Right lobe of liver (tissue), 6 donors: ENCODE measurements at regions not wholly inside any gene's neighbourhood (a gene's known extent, or its start where the extent isn't known, plus 50 kb on each side); places are given as distances from the start of the nearest gene placed in this dataset.
A peak's percentile ranks its signal among the peaks of the same experiment; 100 is the strongest.

Source experiments
- ATAC-seq, 4 donors: fragments of 200-7000 bp; cut with Tn5 transposase; one replicate each; pipeline ENCODE4 v1.9.1; 2020; ENCODE audit warnings: mild to moderate bottlenecking in 4 of 4, moderate library complexity in 4 of 4
- DNase-seq, 3 donors: peaks; one replicate each; pipeline ENCODE4 v3.0.0-alpha.2; 2020
- H3K27ac ChIP-seq, 3 donors: fragments of 200-600 bp; one replicate each; pipeline ENCODE4 v1.8.0; 2022
- H3K27me3 ChIP-seq, 2 donors: fragments of 200-600 bp; one replicate each; pipeline ENCODE4 v1.8.0; 2022
- H3K36me3 ChIP-seq, 4 donors: fragments of 200-600 bp; sonication (generic) in 1 of 4; one replicate each; pipeline versions ENCODE4 v1.5.1 to v1.8.0; 2017 to 2022; ENCODE audit warnings: control low read depth in 1 of 4
- H3K4me1 ChIP-seq, 4 donors: fragments of 200-600 bp; sonication (generic) in 1 of 4; one replicate each; pipeline versions ENCODE4 v1.5.1 to v1.8.0; 2017 to 2022; ENCODE audit warnings: control low read depth in 1 of 4
- H3K4me3 ChIP-seq, 3 donors: fragments of 200-600 bp; one replicate each; pipeline ENCODE4 v1.8.0; 2022
- H3K9me3 ChIP-seq, 4 donors: fragments of 200-600 bp; sonication (generic) in 1 of 4; one replicate each; pipeline versions ENCODE4 v1.5.1 to v1.8.0; 2017 to 2022; ENCODE audit warnings: control low read depth in 1 of 4
- POLR2A ChIP-seq: fragments of 450-650 bp; IDR thresholded peaks from one replicate; pipeline ENCODE4 v1.6.1; 2017; ENCODE audit warnings: antibody characterized with exemption, mild to moderate bottlenecking
- WGBS: methylation state at CpG from one replicate; pipeline ENCODE4 v1.1.6; 2018; ENCODE audit warnings: low coverage, low lambda C conversion rate; ENCODE audit not compliant: insufficient coverage; ENCODE audit errors: missing lambda C conversion rate; 5-methylcytosine and 5-hydroxymethylcytosine counted together
- intact Hi-C, 2 donors: fragments of 100-400 bp; cut with DNase I; formaldehyde crosslinking; loops; one replicate each; pipeline versions ENCODE4 v1.11.2 to v1.14.1; 2022
- TF ChIP-seq, protein P1 (sequence below), 4 donors: fragments of 200-600 bp in 3 of 4; fragments of 450-650 bp in 1 of 4; IDR thresholded peaks; one replicate each; pipeline versions ENCODE4 v1.5.1 to v1.8.0; 2016 to 2022; ENCODE audit warnings: antibody characterized with exemption in 4 of 4, mild to moderate bottlenecking in 2 of 4
- donor health status: DM: no; HTN: yes; CAD: no.
- donor health status: DM: no; HTN: no; CAD: no.
- donor health status: DM: no; HTN: no; CAD: no.
- donor health status: DM: no; HTN: yes; CAD: no.
- donor health status: DM: no; HTN: yes; CAD: no.

DNA sequence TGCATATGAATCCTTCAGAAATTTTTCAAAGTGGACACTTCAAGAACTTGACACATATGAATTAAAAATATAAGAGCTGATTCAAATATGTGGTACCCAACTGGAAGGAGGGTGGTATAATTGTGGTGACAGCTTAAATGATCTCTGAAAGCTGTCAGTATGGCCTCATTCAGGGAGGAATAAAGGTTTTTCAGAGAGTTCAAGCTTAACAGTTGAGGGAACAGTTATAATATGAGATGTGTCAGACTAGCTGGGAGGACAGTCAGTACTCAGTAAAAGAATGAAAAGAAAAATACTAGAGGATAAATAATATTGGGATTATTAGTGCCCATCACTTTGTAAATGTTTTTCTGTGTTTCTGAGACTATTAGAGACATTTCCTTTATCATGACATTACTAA is 277.5 kb downstream of the RASSF9 start:
- intact Hi-C loops = no loop called here
- H3K4me3 ChIP-seq = no peak overlapping the region
- no peaks in the 10 kb centered on the region for H3K27me3 ChIP-seq
- no peak for ATAC-seq
- no peak overlapping the region for H3K27ac ChIP-seq
- H3K9me3 ChIP-seq = no peaks in the 10 kb centered on the region
- no peaks in the 10 kb centered on the region for H3K36me3 ChIP-seq
- TF ChIP-seq POLR2A = no peak
- TF ChIP-seq, protein P1, sequence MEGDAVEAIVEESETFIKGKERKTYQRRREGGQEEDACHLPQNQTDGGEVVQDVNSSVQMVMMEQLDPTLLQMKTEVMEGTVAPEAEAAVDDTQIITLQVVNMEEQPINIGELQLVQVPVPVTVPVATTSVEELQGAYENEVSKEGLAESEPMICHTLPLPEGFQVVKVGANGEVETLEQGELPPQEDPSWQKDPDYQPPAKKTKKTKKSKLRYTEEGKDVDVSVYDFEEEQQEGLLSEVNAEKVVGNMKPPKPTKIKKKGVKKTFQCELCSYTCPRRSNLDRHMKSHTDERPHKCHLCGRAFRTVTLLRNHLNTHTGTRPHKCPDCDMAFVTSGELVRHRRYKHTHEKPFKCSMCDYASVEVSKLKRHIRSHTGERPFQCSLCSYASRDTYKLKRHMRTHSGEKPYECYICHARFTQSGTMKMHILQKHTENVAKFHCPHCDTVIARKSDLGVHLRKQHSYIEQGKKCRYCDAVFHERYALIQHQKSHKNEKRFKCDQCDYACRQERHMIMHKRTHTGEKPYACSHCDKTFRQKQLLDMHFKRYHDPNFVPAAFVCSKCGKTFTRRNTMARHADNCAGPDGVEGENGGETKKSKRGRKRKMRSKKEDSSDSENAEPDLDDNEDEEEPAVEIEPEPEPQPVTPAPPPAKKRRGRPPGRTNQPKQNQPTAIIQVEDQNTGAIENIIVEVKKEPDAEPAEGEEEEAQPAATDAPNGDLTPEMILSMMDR (IDR thresholded peaks at IDR 0.05) = no peak
- no peaks in the 10 kb centered on the region for H3K4me1 ChIP-seq
- no peak for DNase-seq

DNA sequence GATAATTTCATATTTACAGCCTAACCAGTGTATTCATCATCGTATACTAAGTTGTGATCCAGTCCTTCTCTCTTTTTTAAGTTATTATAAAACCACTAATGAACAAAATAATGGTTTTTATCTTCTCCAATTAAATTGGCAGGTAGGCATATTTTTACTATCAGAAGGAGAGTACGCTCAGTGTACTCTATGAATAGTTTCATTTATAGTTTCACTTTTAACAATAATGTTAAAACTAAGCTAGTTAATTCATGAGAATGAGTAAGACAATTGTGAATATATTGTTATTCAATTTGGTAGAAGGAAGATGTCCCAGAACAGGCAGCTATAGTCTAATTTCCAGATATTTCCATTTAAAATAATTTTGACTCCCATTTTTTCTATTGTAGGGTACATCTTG is 277.1 kb downstream of the RASSF9 start:
- no peak for ATAC-seq
- intact Hi-C loops = no loop called here
- Histone ChIP-seq H3K4me3 (no peak overlapping the region), H3K4me1 (no peaks in the 10 kb centered on the region), H3K27ac (no peak overlapping the region), H3K36me3 (no peaks in the 10 kb centered on the region), H3K27me3 (no peaks in the 10 kb centered on the region), H3K9me3 (no peaks in the 10 kb centered on the region)
- no peak for TF ChIP-seq POLR2A
- TF ChIP-seq, protein P1 (IDR thresholded peaks at IDR 0.05) = no peak
- 65% methylated on average over 2 of the region's 2 CpGs for WGBS
- DNase-seq = no peak

- Histone ChIP-seq H3K9me3 (no peaks in the 10 kb centered on the region), H3K27me3 (no peaks in the 10 kb centered on the region), H3K27ac (no peak overlapping the region), H3K36me3 (no peaks in the 10 kb centered on the region), H3K4me1 (no peaks in the 10 kb centered on the region), H3K4me3 (no peak overlapping the region)
- intact Hi-C loops = no loop called here
- ATAC-seq = peak in 1 of 4 donors; percentile 54
- no peak for DNase-seq
- TF ChIP-seq, protein P1 (IDR thresholded peaks at IDR 0.05) = no peak
- no peak for TF ChIP-seq POLR2A
Measured at GRCh38 chr12:85559536-85559935, 276.7 kb downstream of the RASSF9 start.

- no peak overlapping the region for H3K27ac ChIP-seq
- 42% methylated on average over 2 of the region's 2 CpGs for WGBS
- no peak for DNase-seq
- intact Hi-C loops = no loop called here
- H3K4me3 ChIP-seq = no peak overlapping the region
- H3K4me1 ChIP-seq = no peaks in the 10 kb centered on the region
- TF ChIP-seq, protein P1 (IDR thresholded peaks at IDR 0.05) = no peak
- no peak for TF ChIP-seq POLR2A
- no peaks in the 10 kb centered on the region for H3K36me3 ChIP-seq
- H3K27me3 ChIP-seq = no peaks in the 10 kb centered on the region
- no peak for ATAC-seq
- no peaks in the 10 kb centered on the region for H3K9me3 ChIP-seq
Measured at GRCh38 chr12:85562765-85563164, 273.4 kb downstream of the RASSF9 start.

DNA sequence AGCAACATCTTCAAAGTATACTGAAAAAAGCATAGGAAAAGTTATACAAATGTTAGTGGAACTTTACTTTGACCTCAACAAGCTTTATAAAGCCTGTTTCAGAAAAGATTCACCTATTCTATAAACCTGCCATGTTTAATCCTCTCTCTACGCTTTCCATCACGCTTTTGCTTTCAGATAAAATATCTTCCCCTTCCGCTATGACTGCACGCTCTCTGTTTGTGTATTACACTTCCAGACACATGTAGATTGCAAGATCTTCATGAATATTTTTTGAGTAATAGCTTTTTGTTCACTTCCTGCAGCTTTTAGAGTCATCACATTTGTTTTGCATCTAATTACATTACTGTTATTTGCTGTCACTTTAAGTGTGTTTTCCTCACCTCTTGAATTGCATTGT is 271.4 kb downstream of the RASSF9 start:
- H3K4me1 ChIP-seq = no peaks in the 10 kb centered on the region
- WGBS = 81% methylated on average over 4 of the region's 4 CpGs
- no peak overlapping the region for H3K27ac ChIP-seq
- H3K4me3 ChIP-seq = no peak overlapping the region
- DNase-seq (no peak), ATAC-seq (no peak)
- no peaks in the 10 kb centered on the region for H3K9me3 ChIP-seq
- intact Hi-C loops = no loop called here
- no peak for TF ChIP-seq POLR2A
- TF ChIP-seq, protein P1 (IDR thresholded peaks at IDR 0.05) = no peak
- no peaks in the 10 kb centered on the region for H3K36me3 ChIP-seq
- H3K27me3 ChIP-seq = no peaks in the 10 kb centered on the region
